GM19463 (cell line): ENCODE measurements at regions not wholly inside any gene's neighbourhood (a gene's known extent, or its start where the extent isn't known, plus 50 kb on each side); places are given as distances from the start of the nearest gene placed in this dataset.
A peak's percentile ranks its signal among the peaks of the same experiment; 100 is the strongest.
"Not testable (repeated sequence)": the region's sequence is repeated elsewhere in the genome, so short reads cannot be mapped to it uniquely, and the experiment has no call there.

Experiments used
- ATAC-seq: cut with Tn5 transposase; IDR thresholded peaks from one replicate; pipeline ENCODE4 v1.9.1; 2021; ENCODE audit warnings: mild to moderate bottlenecking, moderate library complexity; ENCODE audit not compliant: unreplicated experiment

- ATAC-seq, result no peak
Measured at GRCh38 chr16:59090541-59090940, 356.4 kb upstream of the GOT2 start.

- no peak for ATAC-seq
Measured at GRCh38 chr16:59088431-59088830, 354.3 kb upstream of the GOT2 start.

GRCh38 chr16:59087641-59088040 lies 353.5 kb upstream of the GOT2 start:
- no peak for ATAC-seq

- ATAC-seq, result no peak
Measured at GRCh38 chr16:59067205-59067604, 333.1 kb upstream of the GOT2 start.

GRCh38 chr16:59060207-59060606 lies 326.1 kb upstream of the GOT2 start:
- no peak for ATAC-seq

- ATAC-seq, result no peak
Measured at GRCh38 chr16:59058250-59058649, 324.1 kb upstream of the GOT2 start.

- ATAC-seq, result no peak
Measured at GRCh38 chr16:59053911-59054310, 319.8 kb upstream of the GOT2 start.

GRCh38 chr16:59052231-59052630 lies 318.1 kb upstream of the GOT2 start:
- ATAC-seq, result no peak

GRCh38 chr16:59048876-59049275 lies 314.8 kb upstream of the GOT2 start:
- no peak for ATAC-seq

GRCh38 chr16:59047114-59047513 lies 313.0 kb upstream of the GOT2 start:
- ATAC-seq, result no peak

GRCh38 chr16:59046335-59046734 lies 312.2 kb upstream of the GOT2 start:
- no peak for ATAC-seq

- ATAC-seq, result no peak
Measured at GRCh38 chr16:59045501-59045900, 311.4 kb upstream of the GOT2 start.

GRCh38 chr16:59044616-59045015 lies 310.5 kb upstream of the GOT2 start:
- no peak for ATAC-seq

- ATAC-seq, result no peak
Measured at GRCh38 chr16:59042301-59042700, 308.2 kb upstream of the GOT2 start.

GRCh38 chr16:59039066-59039720 lies 305.1 kb upstream of the GOT2 start:
- ATAC-seq, result no peak

GRCh38 chr16:59030923-59031485 lies 296.9 kb upstream of the GOT2 start:
- no peak for ATAC-seq

GRCh38 chr16:59021751-59022150 lies 287.6 kb upstream of the GOT2 start:
- ATAC-seq, result no peak

GRCh38 chr16:59013930-59014329 lies 279.8 kb upstream of the GOT2 start:
- ATAC-seq, result no peak

GRCh38 chr16:58999762-59000161 lies 265.6 kb upstream of the GOT2 start:
- ATAC-seq, result no peak

- ATAC-seq, result not testable (repeated sequence)
Measured at GRCh38 chr16:58992755-58993154, 258.6 kb upstream of the GOT2 start.

GRCh38 chr16:58983181-58983965 lies 249.3 kb upstream of the GOT2 start:
- not testable (repeated sequence) for ATAC-seq

GRCh38 chr16:58970775-58971174 lies 236.7 kb upstream of the GOT2 start:
- ATAC-seq, result peak; percentile 70
